GM18517 (cell line): ENCODE measurements at regions not wholly inside any gene's neighbourhood (a gene's known extent, or its start where the extent isn't known, plus 50 kb on each side); places are given as distances from the start of the nearest gene placed in this dataset.
"Not testable (repeated sequence)": the region's sequence is repeated elsewhere in the genome, so short reads cannot be mapped to it uniquely, and the experiment has no call there.

Source experiments
- ATAC-seq: cut with Tn5 transposase; IDR thresholded peaks from one replicate; pipeline ENCODE4 v1.9.1; 2021; ENCODE audit warnings: mild to moderate bottlenecking, moderate library complexity; ENCODE audit not compliant: unreplicated experiment

DNA sequence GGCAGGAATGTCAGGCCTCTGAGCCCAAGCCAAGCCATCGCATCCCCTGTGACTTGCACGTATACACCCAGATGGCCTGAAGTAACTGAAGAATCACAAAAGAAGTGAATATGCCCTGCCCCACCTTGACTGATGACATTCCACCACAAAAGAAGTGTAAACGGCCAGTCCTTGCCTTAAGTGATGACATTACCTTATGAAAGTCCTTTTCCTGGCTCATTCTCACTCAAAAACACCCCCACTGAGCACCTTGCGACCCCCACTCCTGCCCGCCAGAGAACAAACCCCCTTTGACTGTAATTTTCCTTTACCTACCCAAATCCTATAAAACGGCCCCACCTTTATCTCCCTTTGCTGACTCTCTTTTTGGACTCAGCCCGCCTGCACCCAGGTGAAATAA is 185.8 kb upstream of the MEIS1 start:
- ATAC-seq, result not testable (repeated sequence)

DNA sequence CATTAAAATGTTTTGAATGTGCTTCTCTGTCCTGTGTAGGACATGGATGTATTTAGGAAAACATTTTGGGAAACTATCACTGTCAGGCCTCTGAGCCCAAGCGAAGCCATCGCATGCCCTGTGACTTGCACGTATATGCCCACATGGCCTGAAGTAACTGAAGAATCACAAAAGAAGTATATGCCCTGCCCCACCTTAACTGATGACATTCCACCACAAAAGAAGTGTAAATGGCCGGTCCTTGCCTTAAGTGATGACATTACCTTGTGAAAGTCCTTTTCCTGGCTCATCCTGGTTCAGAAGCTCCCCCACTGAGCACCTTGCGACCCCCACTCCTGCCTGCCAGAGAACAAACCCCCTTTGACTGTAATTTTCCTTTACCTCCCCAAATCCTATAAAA is 191.1 kb upstream of the MEIS1 start:
- ATAC-seq, result not testable (repeated sequence)

DNA sequence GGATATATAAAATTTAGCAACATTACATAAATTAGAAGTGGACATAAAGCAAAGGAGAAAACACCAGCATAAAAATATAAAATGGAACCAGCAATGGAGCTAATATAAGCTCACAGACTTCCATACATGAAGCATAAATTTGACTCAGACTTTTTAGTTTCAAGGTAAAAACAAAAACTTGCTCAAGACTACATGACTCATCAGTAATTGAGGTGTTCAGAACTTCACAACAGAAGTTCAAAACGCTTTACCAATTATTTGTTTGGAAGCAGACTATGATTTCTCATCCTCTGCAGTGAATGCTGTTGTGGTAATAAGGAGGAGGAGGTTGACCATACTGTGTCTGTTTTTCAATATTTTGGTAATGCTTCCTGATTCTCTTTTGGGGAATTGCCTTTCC is 192.0 kb upstream of the MEIS1 start:
- ATAC-seq, result not testable (repeated sequence)

DNA sequence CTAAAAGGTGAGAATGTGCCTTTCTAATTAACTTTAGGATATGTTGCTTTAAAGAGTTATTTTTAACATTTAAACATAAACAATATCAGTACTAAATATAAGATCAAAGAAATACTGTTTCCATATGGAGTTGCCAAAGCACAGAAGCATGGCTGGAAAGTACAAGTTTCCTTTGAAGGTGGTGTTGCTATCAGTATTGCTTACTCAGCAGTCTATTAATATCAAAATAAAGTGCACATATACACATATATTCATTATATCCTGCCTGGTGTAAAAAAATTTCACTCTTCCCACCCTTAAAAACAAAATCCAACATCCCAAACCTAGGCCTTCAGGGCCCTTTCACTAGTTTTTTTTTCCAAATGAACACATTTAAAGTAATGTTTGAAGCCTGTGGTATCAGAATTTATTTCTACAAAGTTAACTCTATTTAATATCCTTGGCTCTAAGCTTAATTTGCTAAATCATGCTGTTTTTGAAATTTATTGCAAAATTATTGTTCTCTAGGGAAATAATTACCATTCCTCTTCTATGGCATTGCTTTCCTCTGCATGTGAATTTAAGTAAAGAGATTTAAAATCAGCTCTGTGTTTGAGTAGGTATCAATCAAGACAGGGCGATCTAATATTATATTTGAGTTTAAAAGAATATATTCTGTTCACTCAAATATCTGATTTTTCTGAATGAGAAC is 192.7 kb upstream of the MEIS1 start:
- no peak for ATAC-seq

DNA sequence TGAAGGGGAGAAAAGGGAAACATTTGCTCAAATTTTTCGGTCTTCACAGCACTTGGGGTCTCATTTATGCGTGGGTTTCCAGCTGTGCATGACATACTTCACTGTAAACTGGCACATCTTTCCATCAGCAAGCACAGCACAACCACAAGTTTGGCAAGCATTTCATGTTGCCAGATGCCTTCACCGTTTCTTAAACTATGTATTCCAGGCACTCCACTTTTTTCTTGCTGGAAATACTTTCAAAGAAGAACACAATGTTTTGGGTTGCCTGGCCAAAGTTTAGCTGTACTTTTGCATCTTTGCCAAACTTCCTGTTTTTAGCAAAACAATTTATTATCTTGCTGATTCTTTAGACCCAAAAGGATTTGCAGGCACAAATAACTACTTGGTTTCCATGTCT is 194.6 kb upstream of the MEIS1 start:
- no peak for ATAC-seq

DNA sequence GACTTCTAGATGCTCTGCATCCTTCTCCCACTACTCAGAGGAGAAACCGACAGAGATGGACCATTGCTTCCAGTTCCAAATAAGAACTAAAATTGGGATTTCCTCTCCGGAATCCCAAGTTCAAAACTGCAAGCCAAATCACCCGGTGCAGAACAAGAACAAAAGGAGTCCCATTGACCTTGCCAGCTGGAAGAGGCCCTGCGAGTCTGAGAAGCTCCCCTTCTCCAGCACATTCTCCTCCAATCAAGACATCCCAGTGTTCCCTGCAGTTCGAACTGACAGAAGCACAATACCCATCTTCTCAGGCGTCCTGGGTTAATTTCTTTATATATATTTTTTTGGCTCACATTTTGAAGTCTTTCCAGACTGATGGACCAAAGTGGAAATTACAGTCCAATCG is 195.3 kb upstream of the MEIS1 start:
- ATAC-seq, result no peak

DNA sequence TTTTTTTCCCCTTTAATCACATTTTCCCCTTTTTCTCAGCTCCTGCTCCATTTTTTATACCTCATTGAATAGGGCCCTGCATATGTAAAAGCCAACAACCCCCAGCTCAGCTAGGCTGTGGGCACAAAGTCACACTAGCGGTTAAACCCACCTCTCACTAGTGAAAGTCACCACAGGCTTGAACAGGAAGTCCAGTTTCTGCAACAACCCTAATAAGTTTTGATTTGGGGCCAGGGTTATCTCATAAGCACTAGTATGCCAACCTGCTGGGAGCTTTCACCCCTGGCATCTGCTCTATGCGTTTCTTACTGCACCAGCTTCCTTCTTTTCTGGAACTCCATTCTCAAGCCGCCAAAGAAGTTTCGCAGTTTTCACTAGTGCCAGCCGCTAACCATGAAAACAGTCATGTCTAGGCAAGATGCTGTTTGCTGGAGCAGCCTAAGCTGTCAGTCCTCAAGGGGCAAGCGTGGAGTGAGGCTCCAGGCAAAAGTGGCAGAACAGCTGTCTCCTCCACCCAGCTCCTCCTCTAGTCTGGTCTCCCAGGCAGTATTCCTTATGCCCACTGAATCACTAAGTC is 197.0 kb upstream of the MEIS1 start:
- no peak for ATAC-seq

DNA sequence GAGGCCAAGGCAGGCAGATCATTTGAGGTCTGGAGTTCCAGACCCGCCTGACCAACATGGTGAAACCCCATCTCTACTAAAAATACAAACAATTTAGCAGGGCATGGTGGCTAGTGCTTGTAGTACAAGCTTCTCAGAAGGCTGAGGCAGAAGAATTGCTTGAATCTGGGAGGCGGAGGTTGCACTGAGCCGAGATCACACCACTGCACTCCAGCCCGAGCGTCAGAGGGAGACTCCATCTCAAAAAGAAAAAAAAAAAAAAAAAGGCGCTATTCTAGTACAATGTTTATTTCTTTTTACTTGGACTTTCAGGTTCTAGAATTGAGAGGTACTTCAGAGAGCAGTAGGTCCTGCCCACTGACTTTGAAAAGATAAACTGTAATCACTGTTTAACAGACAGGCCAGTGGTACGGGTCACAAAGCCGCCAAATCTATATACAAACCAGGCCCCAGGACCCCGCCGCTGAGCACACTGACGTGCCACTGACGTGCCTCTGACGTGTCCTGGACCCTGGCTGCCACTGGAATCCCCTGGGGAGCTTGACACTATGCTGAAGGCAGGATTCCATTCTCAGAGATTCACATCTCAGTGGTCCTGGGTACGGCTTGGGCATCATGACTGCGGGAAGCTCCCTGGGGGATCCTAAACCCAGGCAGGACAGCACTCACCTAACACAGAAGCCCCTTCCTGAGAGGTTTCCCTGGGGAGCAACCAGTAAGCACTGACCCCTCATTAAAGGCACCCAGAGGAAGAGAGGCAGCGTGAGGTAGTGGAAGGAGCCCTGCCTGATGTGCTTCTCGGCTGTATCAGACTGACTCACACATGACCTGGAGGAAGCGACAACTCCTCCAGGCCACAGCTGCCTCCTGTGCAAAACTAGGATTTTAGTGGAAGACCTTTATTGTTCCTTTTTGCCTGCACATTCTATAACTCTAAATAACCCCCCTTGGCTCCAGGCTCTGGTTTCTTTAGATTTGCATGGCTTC is 197.8 kb upstream of the MEIS1 start:
- no peak for ATAC-seq

DNA sequence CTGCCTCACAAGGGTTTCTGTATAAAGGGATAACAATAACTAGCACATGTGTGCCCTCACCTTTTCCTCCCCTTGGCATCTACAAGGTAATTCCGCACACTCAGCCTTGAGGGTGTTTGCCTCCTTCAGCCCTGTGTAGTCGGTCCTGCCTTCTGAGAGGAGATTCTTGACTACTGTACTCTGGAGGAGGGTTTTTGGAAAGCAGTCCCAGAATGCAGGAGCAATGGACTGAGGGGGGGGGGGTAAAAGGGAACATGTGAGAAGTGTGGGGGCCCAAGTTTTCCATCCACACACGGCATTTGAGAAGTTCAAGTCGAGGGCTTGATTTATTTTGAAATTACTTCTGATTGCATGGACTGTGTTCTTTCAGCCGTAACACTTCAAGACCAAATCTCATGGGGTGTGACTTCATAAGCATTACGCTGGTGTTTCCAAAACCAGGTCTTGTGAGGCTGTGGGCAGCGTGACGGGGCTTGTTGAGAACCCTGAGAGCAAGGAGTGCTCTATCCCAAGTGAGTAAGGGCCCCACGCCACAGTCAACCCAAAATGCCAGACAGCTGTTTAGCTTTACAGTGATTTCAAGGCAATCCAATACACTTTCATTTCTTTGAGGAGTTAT is 198.7 kb upstream of the MEIS1 start:
- no peak for ATAC-seq

DNA sequence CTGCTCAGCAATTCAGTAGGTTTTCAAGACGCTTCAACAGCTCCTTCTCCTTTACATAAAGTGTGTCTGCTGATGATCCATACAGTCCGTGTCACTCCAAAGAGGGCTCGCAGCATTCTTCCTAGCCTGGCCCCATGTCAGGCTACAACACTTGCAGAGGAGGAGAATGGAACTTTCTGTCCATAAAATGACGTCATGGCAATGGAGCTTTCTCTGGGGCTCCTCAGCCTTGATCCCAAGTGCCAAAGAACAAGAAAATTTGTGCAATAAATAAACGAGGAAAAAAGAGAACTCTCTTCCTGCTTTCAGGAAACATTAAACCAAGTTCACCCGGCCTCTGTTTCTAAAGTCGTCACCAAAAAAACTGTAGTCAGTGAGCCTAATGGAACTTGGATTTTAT is 199.5 kb upstream of the MEIS1 start:
- no peak for ATAC-seq

DNA sequence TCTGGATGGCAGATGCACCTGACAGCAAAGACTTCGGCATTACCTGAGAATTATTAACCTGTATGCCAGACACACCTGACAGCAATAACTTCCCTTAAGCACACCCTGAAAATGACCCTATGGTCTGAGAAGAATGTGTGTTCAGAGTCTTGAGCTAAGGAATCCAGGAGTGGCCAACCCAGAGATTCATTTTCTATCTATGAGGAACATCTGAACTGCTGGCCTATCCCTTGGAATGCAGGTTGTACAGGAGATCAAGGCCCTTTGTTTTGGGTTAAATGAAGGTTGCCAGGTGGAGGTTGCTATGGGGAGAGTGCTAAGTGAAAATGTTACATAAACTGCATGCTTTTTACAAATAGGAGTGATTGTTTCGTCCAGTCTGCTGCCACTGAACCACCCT is 200.9 kb upstream of the MEIS1 start:
- ATAC-seq, result no peak

DNA sequence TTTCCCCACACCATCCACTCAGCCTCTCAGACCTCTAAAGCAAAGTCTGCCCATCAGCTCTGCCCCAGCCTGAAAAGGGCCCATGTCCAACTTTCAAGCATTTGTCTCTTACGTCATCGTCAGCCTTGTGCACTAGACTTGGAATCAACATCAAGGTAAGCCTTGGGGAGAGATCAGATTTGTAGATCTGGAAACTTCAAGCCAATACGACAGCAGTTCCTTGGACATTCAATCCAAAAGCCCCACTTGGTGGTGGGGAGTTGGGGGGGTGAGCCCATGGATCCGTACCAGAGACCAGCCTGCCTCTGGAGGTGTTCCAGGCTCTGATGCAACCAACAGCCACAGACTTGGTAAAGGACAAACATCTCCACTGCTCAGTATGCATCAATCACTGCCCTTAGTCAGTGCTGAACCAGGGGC is 206.8 kb upstream of the MEIS1 start:
- no peak for ATAC-seq

DNA sequence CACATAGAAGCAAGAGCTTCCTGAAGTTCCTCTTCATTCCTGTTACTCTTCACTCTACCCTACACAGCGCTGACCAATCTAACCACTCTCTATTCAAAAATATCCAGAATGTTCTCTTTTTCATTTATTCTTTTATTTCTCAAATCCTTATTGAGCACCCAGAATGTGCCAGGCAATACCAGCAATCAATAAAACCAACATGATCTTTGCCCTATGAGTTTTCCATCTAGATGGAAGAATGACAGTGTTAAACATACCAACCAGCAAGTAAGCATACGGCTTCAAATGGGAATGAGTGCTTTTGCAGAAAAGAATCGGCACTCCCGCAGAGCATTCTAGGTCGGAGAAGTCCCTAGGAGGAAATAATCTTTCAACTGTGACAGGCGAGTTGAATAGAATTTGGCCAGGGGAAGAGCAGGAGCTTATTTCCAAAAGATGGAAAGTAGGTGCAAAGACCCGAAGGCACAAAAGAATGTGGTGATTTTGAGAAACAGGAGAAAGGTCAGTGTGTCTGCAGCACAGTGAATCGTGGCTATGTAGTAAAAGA is 217.8 kb upstream of the MEIS1 start:
- ATAC-seq, result no peak

DNA sequence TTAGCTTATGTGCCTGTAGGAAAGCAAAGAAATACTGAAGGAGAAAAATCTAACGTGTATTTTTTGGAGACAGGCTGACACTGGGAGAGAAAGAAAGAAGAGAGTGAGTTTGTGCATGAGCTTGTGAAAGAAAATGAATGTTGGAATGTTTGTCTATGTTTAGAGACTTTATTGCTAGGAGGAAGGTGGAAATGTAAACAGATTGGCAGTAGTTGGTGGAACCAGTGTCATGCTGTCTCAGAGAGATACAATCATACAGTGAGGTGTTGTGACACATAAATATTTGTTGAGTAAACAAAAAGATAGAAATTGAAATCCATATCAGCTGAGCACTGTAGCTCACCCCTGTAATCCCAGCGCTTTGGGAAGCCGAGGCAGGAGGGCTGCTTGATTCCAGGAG is 222.2 kb upstream of the MEIS1 start:
- no peak for ATAC-seq

DNA sequence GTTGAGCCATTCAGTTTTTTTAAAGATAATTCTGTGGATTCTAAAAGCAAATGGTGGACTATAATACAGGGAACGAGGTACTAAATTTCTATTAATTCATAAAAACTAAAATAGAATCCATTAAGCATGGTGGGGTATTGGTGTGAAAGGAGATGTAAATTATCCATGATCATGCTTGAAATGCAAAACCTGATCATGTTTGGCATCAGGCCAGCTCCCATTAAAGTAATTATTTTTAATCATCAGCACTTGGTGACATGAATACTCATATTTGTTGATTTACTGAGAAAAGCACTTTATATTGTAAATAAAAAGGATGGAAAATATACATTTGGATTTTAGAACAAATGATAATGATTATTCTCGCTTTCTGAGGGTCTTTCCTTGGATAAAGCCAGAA is 232.3 kb upstream of the MEIS1 start:
- ATAC-seq, result no peak

DNA sequence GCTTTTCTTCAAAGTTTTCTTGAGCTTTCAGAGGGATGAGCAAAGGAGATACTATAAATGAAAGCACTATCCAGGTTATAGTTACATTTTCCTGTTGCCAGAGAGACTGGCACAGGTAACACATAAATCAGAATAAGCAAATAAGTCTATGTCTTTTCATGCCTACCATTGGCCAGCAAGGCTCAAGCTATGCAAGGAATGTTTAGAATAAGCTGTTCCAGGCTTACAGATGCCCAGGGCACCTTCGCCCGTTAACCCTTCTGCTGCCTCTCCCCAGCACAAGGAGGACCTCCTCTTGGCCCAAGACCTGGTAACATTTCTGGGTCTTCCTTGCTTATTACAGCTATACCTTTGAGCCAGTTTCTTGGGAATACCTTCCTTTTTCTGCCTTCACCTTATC is 233.7 kb upstream of the MEIS1 start:
- no peak for ATAC-seq

DNA sequence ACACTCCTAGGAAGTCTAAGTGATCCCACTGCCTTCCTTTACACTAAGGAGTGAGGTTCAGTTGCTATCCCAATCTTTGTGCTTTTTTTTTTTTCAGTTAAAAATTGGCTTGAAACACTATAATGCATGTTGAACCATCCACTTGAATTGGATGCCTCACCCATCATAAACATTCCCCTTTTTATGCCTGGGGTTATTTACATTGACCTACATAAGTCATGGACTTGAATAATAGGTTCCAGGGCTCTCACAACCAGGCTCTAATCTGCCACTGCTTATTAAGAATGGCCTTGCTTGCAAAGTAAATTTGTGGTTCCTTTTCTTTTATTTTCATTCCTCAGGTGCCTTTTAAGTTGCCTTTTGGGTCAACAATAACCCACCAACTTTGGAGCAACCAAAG is 236.1 kb upstream of the MEIS1 start:
- no peak for ATAC-seq

DNA sequence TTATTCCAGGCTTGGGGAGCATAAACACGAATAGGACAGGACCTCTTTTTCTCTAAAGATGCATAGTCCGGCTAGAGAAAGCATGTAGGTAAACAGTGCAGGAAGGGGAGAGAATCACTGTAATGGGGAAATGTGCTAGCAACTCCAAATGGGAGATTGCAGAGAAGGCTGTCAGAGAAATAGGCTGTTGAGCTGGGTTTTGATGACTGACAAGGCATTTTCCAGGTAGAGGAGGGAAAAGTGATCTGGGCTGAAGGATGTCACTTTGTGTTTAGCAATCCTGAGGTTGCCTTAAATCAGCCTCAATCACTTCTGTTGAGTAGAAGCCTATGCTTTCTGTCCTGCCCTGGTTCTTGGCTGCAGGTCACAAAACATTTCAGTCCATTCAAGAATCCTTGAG is 242.0 kb upstream of the MEIS1 start:
- ATAC-seq, result no peak

DNA sequence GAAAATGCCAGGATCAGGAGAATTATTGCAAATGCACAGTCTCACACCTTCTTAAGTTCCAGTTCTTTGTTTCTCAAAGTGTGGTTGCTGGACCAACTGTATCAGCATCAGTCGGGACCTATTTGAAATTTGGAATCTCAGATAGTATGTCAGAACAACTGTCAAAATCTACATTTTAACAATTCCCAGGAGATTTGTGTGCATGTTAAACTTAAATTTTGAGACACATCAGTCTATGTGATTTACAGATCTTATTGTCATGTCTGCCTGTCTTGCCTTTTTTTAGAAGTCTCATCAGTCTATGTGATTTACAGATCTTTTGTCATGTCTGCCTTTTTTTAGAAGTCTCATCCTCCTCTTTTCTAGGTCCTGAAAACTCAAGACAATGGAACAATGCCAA is 243.6 kb upstream of the MEIS1 start:
- ATAC-seq, result no peak

DNA sequence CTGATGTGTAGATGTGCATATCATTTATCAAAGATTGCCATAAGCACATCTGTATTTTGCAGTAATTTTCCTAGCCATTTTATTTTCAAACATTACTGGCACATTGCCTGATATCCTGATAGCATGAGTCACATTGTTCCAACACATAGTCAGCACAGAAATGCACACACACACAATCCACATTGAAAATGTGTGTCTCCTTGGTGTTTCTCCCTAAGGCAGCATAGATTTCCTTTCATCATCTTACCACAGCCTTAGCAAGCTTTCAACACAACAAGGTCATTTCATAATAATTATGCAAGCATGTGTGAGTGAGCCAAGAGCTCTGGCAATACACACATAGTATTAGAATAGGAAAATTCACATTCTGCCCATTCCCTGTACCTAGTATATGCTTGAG is 245.4 kb upstream of the MEIS1 start:
- no peak for ATAC-seq

DNA sequence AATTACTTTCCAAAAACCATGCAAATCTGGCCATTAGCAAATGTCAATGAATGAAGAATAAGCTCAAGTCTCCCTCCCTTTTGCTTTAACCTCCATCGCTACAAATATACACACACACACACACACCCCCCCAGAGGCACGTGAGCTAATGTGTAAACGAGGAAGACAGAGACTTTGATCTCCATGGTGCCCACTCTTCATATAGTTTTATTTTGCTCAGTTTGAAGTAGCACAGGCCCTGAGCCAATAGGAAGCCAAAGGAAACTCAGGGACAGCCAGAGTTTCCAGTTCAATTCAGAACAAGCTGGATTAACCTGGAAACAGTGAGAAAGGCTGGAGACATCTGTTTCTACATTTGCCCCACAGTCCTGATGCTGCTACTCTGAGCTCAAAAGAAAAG is 248.4 kb upstream of the MEIS1 start:
- no peak for ATAC-seq
